GM13976 (cell line): ENCODE measurements at regions not wholly inside any gene's neighbourhood (a gene's known extent, or its start where the extent isn't known, plus 50 kb on each side); places are given as distances from the start of the nearest gene placed in this dataset.

Source experiments
- DNase-seq: peaks from one replicate; pipeline ENCODE4 v3.0.0; 2012; ENCODE audit warnings: low spot score
- CTCF ChIP-seq: IDR thresholded peaks from 2 replicates; pipeline ENCODE4 v1.5.1; 2012; ENCODE audit warnings: borderline replicate concordance, mild to moderate bottlenecking; ENCODE audit not compliant: insufficient read depth; ENCODE audit errors: extremely low read depth, missing control alignments, control extremely low read depth
- in situ Hi-C: fragments of 300-500 bp; cut with MboI; formaldehyde crosslinking; loops from one replicate; pipeline ENCODE4 v1.12.0; 2022; ENCODE audit warnings: low sequenced_read_pairs, mixed read lengths, inconsistent platforms; ENCODE audit not compliant: unreplicated experiment

GRCh38 chr4:111115881-111116280, 493.0 kb upstream of the PITX2 start:
- in situ Hi-C loops = no loop called here
- no peak for TF ChIP-seq CTCF
- DNase-seq = no peak

DNA sequence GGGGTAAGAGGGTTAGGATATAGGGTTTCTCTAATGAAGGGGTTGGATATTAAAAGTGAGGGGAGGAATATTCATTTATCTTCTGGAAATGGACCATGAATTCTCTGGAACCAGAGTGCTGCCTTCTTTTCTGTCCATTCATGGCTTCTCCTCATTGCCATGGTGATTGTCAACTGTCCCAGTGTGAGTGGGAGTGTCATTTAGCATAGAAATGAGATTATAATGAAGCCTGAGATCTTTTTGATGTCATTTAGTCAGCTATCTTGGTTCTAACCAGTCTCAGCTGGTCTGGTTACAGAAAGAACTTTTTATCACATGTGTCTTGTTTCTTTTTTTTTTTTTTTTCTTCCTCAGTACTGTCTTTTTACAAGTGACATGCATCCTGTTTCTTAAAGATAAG, 497.3 kb upstream of the PITX2 start:
- no peak for DNase-seq
- in situ Hi-C loops = no loop called here
- no peak for TF ChIP-seq CTCF

DNA sequence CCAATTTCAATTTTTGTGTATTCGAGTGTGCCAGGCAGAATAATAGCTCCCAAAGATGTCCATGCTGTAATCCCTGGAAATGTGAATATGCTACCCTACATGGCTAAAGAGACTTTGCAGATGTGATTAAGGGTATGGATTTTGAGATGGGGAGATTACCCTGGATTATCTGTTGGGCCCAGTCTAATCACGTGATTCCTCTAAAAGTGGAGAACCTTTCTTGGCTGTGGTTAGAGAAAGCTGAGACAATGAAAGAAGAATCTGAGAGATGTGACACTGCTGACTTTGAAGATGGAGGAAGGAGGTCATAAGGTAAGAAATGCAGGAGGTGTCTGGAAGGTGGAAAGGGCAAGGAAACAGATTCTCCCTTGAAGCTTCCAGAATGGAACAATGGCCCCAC, 503.5 kb upstream of the PITX2 start:
- DNase-seq = no peak
- no peak for TF ChIP-seq CTCF
- in situ Hi-C loops = no loop called here

GRCh38 chr4:111127841-111128240, 505.0 kb upstream of the PITX2 start:
- DNase-seq = no peak
- TF ChIP-seq CTCF = no peak
- in situ Hi-C loops = no loop called here

DNA sequence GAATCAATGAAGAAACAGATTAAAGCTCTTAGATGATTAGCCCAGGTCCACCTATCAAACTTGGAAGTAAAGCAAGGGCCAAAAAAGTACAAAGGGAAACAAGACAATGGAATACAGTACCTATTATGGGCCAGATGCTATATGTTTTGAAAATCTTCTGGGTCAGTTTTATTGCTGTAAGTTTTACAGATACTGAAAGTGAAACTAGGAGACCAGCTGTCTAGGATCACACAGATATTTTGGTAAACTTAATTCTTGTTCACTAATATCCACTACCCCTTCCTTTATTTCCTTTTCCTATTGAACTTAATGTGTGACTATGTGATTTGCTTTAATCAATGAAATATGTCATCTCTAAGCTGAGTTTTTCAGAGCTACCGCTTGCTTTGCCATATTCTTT, 505.4 kb upstream of the PITX2 start:
- TF ChIP-seq CTCF = no peak
- in situ Hi-C loops = no loop called here
- DNase-seq = no peak

- TF ChIP-seq CTCF = no peak
- in situ Hi-C loops = no loop called here
- DNase-seq = no peak
Observed at GRCh38 chr4:111136438-111136837, 513.6 kb upstream of the PITX2 start.

GRCh38 chr4:111136967-111137366, 514.1 kb upstream of the PITX2 start:
- in situ Hi-C loops = no loop called here
- no peak for DNase-seq
- TF ChIP-seq CTCF = no peak
